GM12878 (cell line): ENCODE measurements at regions not wholly inside any gene's neighbourhood (a gene's known extent, or its start where the extent isn't known, plus 50 kb on each side); places are given as distances from the start of the nearest gene placed in this dataset.

ENCODE experiments used
- ATAC-seq: fragments of 200-7000 bp; cut with Tn5 transposase; 3 replicates; pipeline ENCODE4 v1.9.1; 2020; ENCODE audit warnings: mild to moderate bottlenecking, moderate library complexity
- BruUV-seq: library from RNA; stranded (reverse); fragments of 400-500 nt; replicated peaks from 2 replicates; lab custom pipeline; 2021; lab: Mats Ljungman, UMichigan
- CTCF ChIA-PET: fragments of 300-600 bp; sonication (Branson Sonifier 250); formaldehyde crosslinking; extraction: SDS; loops from one replicate; lab custom pipeline; 2021; ENCODE audit warnings: inconsistent platforms; lab: Yijun Ruan, JAX
- POLR2A ChIA-PET: fragments of 350-600 bp; formaldehyde crosslinking; extraction: SDS; loops from one replicate; lab custom pipeline; 2021; ENCODE audit warnings: inconsistent platforms; lab: Charles Lee
- RAD21 ChIA-PET: fragments of 300-600 bp; sonication (Branson Sonifier 250); formaldehyde crosslinking; loops from one replicate; lab custom pipeline; 2023; ENCODE audit warnings: antibody characterized with exemption; ENCODE audit not compliant: unreplicated experiment; lab: Charles Lee
- SMC1A ChIA-PET: fragments of 300-600 bp; sonication (Branson Sonifier 250); formaldehyde crosslinking; loops from one replicate; lab custom pipeline; 2023; ENCODE audit not compliant: unreplicated experiment, uncharacterized antibody; lab: Charles Lee
- DNase-seq: peaks from one replicate; pipeline ENCODE4 v3.0.0-alpha.2; 2011; ENCODE audit warnings: low read depth, low spot score
- FAIRE-seq: peaks from 3 replicates; lab custom pipeline; 2011; peaks lifted over from hg19 to GRCh38; lab: Jason Lieb, UNC
- H2AFZ ChIP-seq: 2 replicates; pipeline ENCODE4 v1.6.0; 2011; ENCODE audit warnings: low read depth, low read length, control low read depth; ENCODE audit not compliant: control insufficient read depth
- H3K27ac ChIP-seq: 2 replicates; pipeline ENCODE4 v1.5.1; 2011; ENCODE audit warnings: control low read depth; ENCODE audit not compliant: control insufficient read depth, insufficient read depth
- H3K27me3 ChIP-seq, 2 experiments: replicated peaks in 1 of 2; 2 replicates each; pipeline versions ENCODE4 v1.6.0 to v1.6.1; 2011; ENCODE audit warnings: low read length in 1 of 2; ENCODE audit not compliant: control insufficient read depth in 2 of 2, insufficient read depth in 2 of 2
- H3K36me3 ChIP-seq, 2 experiments: 2 replicates each; pipeline ENCODE4 v1.5.1; 2011; ENCODE audit warnings: low read length in 1 of 2; ENCODE audit not compliant: control insufficient read depth in 2 of 2, insufficient read depth in 2 of 2
- H3K4me1 ChIP-seq: 2 replicates; pipeline ENCODE4 v1.6.1; 2011; ENCODE audit warnings: mild to moderate bottlenecking, low read length, moderate library complexity, mixed read lengths; ENCODE audit not compliant: control insufficient read depth, insufficient read depth
- H3K4me2 ChIP-seq: 2 replicates; pipeline ENCODE4 v1.6.0; 2011; ENCODE audit warnings: control low read depth; ENCODE audit not compliant: control insufficient read depth, insufficient read depth
- H3K4me3 ChIP-seq: fragments of 200-600 bp; sonication (generic); 2 replicates; pipeline ENCODE4 v1.5.1; 2016
- H3K79me2 ChIP-seq: 2 replicates; pipeline ENCODE4 v1.6.0; 2011; ENCODE audit warnings: low read length; ENCODE audit not compliant: control insufficient read depth, insufficient read depth
- H3K9ac ChIP-seq: 2 replicates; pipeline ENCODE4 v1.8.0; 2011; ENCODE audit warnings: low read length, control low read depth, mixed read lengths; ENCODE audit not compliant: control insufficient read depth, insufficient read depth
- H3K9me3 ChIP-seq: replicated peaks from 3 replicates; pipeline ENCODE4 v1.5.1; 2011; ENCODE audit warnings: mild to moderate bottlenecking, low read length; ENCODE audit not compliant: control insufficient read depth, insufficient read depth
- H4K20me1 ChIP-seq: 2 replicates; pipeline ENCODE4 v1.6.0; 2011; ENCODE audit not compliant: control insufficient read depth, insufficient read depth
- ATF7 ChIP-seq: fragments of 450-650 bp; IDR thresholded peaks from 2 replicates; pipeline ENCODE4 v1.6.1; 2016; ENCODE audit warnings: low read depth, mild to moderate bottlenecking
- CREM ChIP-seq: IDR thresholded peaks from 2 replicates; pipeline ENCODE4 v1.6.1; 2014; ENCODE audit warnings: antibody characterized with exemption, low read depth
- KDM1A ChIP-seq: fragments of 200-600 bp; sonication (generic); IDR thresholded peaks from 2 replicates; pipeline ENCODE4 v1.6.1; 2016; ENCODE audit warnings: borderline replicate concordance
- KLF5 ChIP-seq: fragments of 450-650 bp; IDR thresholded peaks from 2 replicates; pipeline ENCODE4 v1.6.1; 2014; ENCODE audit warnings: mild to moderate bottlenecking; ENCODE audit not compliant: partially characterized antibody
- MTA2 ChIP-seq: fragments of 450-650 bp; IDR thresholded peaks from 2 replicates; pipeline ENCODE4 v1.6.1; 2016; ENCODE audit warnings: low read depth, mild to moderate bottlenecking, moderate library complexity
- PML ChIP-seq: IDR thresholded peaks from 2 replicates; pipeline ENCODE4 v1.6.1; 2012; ENCODE audit warnings: low read length, inconsistent platforms
- SMAD5 ChIP-seq: IDR thresholded peaks from 2 replicates; pipeline ENCODE4 v1.6.1; 2016; ENCODE audit warnings: antibody characterized with exemption, low read depth
- SUPT20H ChIP-seq: IDR thresholded peaks from 2 replicates; pipeline ENCODE4 v1.6.1; 2011; ENCODE audit warnings: low read depth, mild to moderate bottlenecking, low read length, moderate library complexity, borderline replicate concordance; ENCODE audit not compliant: control insufficient read depth
- TCF12 ChIP-seq: IDR thresholded peaks from 2 replicates; pipeline ENCODE4 v1.6.1; 2011; ENCODE audit warnings: low read depth, mild to moderate bottlenecking, low read length
- USF1 ChIP-seq: IDR thresholded peaks from 2 replicates; pipeline ENCODE4 v1.6.1; 2011; ENCODE audit warnings: borderline replicate concordance, low read depth, mild to moderate bottlenecking, moderate library complexity, mixed read lengths, low read length; ENCODE audit not compliant: insufficient read depth; ENCODE audit errors: extremely low read length
- YBX1 ChIP-seq: fragments of 450-650 bp; IDR thresholded peaks from 2 replicates; pipeline ENCODE4 v1.6.1; 2016; ENCODE audit warnings: antibody characterized with exemption
- ZBTB40 ChIP-seq: fragments of 450-650 bp; IDR thresholded peaks from 2 replicates; pipeline ENCODE4 v1.6.1; 2016; ENCODE audit warnings: mild to moderate bottlenecking, moderate library complexity, borderline replicate concordance
- ZZZ3 ChIP-seq: IDR thresholded peaks from 2 replicates; pipeline ENCODE4 v1.6.1; 2011; ENCODE audit warnings: low read depth; ENCODE audit not compliant: control insufficient read depth, insufficient read length
- WGBS: methylation state at CpG from one replicate; pipeline ENCODE4 v1.1.6; 2016; ENCODE audit warnings: low lambda C conversion rate; ENCODE audit not compliant: insufficient replicate concordance, insufficient coverage; ENCODE audit errors: missing lambda C conversion rate; 5-methylcytosine and 5-hydroxymethylcytosine counted together
- in situ Hi-C: fragments of 300-500 bp; cut with MboI; formaldehyde crosslinking; loops from 9 replicates; pipeline ENCODE4 v1.14.3; 2018; ENCODE audit warnings: mixed read lengths
- intact Hi-C: fragments of 100-400 bp; cut with micrococcal nuclease; formaldehyde crosslinking; loops from one replicate; pipeline ENCODE4 v1.14.2; 2022; ENCODE audit not compliant: unreplicated experiment

GRCh38 chr12:114902665-114903064, 218.7 kb upstream of the TBX3 start:
- in situ Hi-C loops, result no loop called here
- Histone ChIP-seq H3K79me2 (no peaks in the 10 kb centered on the region), H3K36me3 (no peaks in the 10 kb centered on the region), H3K9ac (no peak overlapping the region), H3K27me3 (no peaks in the 10 kb centered on the region), H3K9me3 (no peaks in the 10 kb centered on the region; the same call in 1 of the 3 replicates), H3K4me3 (no peak overlapping the region), H3K4me2 (no peak overlapping the region), H3K4me1 (no peaks in the 10 kb centered on the region), H2AFZ (no peak overlapping the region), H3K27ac (no peak overlapping the region), H4K20me1 (no peaks in the 10 kb centered on the region)
- ChIA-PET RAD21 (no interaction called here), SMC1A (no interaction called here), POLR2A (no interaction called here), CTCF (no interaction called here)
- TF ChIP-seq SUPT20H (no peak), ATF7 (no peak), TCF12 (no peak), PML (no peak), SMAD5 (no peak), YBX1 (no peak), KLF5 (no peak), CREM (no peak), KDM1A (no peak)
- ATAC-seq, result no peak
- FAIRE-seq, result no peak
- no TSS peak for BruUV-seq
- WGBS, result 17% methylated on average over 5 of the region's 5 CpGs
- no peak for DNase-seq
- intact Hi-C loops, result no loop called here

- no peaks in the 10 kb centered on the region for H3K4me1 ChIP-seq
- H3K27ac ChIP-seq, result no peak overlapping the region
- no peak for DNase-seq
- ChIA-PET SMC1A (no interaction called here), CTCF (no interaction called here), RAD21 (no interaction called here)
- no TSS peak for BruUV-seq
- WGBS, result 32% methylated on average over 4 of the region's 4 CpGs
- H3K9ac ChIP-seq, result no peak overlapping the region
- H3K4me2 ChIP-seq, result no peak overlapping the region
- in situ Hi-C loops (no loop called here), intact Hi-C loops (no loop called here)
- no peak for ATAC-seq
- no peak overlapping the region for H3K4me3 ChIP-seq
- H4K20me1 ChIP-seq, result no peaks in the 10 kb centered on the region
- H2AFZ ChIP-seq, result no peak overlapping the region
- TF ChIP-seq USF1 (no peak), ZZZ3 (no peak), MTA2 (no peak), ZBTB40 (no peak)
- TF ChIP-seq, all 136 proteins: peak for 0
- FAIRE-seq, result no peak
- H3K36me3 ChIP-seq, result no peaks in the 10 kb centered on the region
- H3K27me3 ChIP-seq, result no peaks in the 10 kb centered on the region
- no peaks in the 10 kb centered on the region for H3K79me2 ChIP-seq
- H3K9me3 ChIP-seq, result no peaks in the 10 kb centered on the region; the same call in 1 of the 3 replicates
- POLR2A ChIA-PET, result no interaction called here
These were observed 217.3 kb upstream of the TBX3 start for GRCh38 chr12:114901316-114901715.
